ENCODE measurements at regions not wholly inside any gene's neighbourhood (a gene's known extent, or its start where the extent isn't known, plus 50 kb on each side); places are given as distances from the start of the nearest gene placed in this dataset.
A peak's percentile ranks its signal among the peaks of the same experiment; 100 is the strongest.

DNA sequence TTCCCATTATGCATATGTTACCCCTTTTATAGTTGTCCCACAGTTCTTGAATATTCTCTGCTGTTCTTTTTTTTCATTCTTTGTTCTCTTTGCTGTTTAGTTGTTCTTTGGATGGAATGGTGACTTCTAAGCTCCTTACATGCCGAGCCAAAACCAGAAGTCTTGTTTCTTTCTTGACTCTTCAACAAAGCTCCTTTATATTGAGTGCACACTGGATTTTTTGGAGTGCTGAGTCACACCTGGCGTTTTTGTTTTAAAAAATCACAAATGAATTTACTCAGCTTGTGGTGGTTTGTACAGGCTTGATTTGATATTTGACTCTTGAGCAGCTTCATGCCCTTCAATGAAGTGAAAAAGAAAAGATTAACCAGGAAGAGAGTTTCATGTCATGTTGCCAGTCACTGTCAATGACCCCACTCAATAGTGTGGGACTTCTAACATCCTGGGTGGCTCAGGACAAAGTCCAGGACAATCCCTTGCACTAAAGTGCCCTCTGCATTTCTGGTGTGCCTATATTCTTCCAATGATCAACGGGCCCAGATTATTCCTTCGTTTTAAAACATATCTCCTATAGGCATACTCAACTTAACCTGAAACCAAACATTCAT lies 112.4 kb upstream of the SLC38A4 start (continued):
- TF ChIP-seq, protein P1, sequence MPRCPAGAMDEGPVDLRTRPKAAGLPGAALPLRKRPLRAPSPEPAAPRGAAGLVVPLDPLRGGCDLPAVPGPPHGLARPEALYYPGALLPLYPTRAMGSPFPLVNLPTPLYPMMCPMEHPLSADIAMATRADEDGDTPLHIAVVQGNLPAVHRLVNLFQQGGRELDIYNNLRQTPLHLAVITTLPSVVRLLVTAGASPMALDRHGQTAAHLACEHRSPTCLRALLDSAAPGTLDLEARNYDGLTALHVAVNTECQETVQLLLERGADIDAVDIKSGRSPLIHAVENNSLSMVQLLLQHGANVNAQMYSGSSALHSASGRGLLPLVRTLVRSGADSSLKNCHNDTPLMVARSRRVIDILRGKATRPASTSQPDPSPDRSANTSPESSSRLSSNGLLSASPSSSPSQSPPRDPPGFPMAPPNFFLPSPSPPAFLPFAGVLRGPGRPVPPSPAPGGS (CRISPR knock-in tag; IDR thresholded peaks at IDR 0.05), result no peak
- TF ChIP-seq KLF13 (CRISPR knock-in tag; IDR thresholded peaks at IDR 0.05), result no peak
- no peak for TF ChIP-seq SUZ12 (IDR thresholded peaks at IDR 0.05; ENCODE audit: low read depth, low read length)
- TF ChIP-seq IKZF1 (IDR thresholded peaks at IDR 0.05), result no peak
- TF ChIP-seq MED1 (CRISPR knock-in tag; IDR thresholded peaks at IDR 0.05), result peak; percentile 70
- TF ChIP-seq ATAD3A (CRISPR knock-in tag; IDR thresholded peaks at IDR 0.05), result no peak
- no peak for TF ChIP-seq ZNF468 (CRISPR knock-in tag; IDR thresholded peaks at IDR 0.05)
- TF ChIP-seq NFKB2 (CRISPR knock-in tag; IDR thresholded peaks at IDR 0.05; ENCODE audit: borderline replicate concordance), result no peak
- no peak for TF ChIP-seq ZFP36L1 (CRISPR knock-in tag; IDR thresholded peaks at IDR 0.05)
- no peak for TF ChIP-seq ZNF530 (CRISPR knock-in tag; IDR thresholded peaks at IDR 0.05; ENCODE audit: low read depth)
- TF ChIP-seq, protein P2, sequence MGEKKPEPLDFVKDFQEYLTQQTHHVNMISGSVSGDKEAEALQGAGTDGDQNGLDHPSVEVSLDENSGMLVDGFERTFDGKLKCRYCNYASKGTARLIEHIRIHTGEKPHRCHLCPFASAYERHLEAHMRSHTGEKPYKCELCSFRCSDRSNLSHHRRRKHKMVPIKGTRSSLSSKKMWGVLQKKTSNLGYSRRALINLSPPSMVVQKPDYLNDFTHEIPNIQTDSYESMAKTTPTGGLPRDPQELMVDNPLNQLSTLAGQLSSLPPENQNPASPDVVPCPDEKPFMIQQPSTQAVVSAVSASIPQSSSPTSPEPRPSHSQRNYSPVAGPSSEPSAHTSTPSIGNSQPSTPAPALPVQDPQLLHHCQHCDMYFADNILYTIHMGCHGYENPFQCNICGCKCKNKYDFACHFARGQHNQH (CRISPR knock-in tag; IDR thresholded peaks at IDR 0.05), result no peak
- TF ChIP-seq ZNF761 (CRISPR knock-in tag; conservative IDR thresholded peaks at IDR 0.05), result no peak
- TF ChIP-seq CHCHD3 (CRISPR knock-in tag; IDR thresholded peaks at IDR 0.05), result no peak
- TF ChIP-seq, protein P3, sequence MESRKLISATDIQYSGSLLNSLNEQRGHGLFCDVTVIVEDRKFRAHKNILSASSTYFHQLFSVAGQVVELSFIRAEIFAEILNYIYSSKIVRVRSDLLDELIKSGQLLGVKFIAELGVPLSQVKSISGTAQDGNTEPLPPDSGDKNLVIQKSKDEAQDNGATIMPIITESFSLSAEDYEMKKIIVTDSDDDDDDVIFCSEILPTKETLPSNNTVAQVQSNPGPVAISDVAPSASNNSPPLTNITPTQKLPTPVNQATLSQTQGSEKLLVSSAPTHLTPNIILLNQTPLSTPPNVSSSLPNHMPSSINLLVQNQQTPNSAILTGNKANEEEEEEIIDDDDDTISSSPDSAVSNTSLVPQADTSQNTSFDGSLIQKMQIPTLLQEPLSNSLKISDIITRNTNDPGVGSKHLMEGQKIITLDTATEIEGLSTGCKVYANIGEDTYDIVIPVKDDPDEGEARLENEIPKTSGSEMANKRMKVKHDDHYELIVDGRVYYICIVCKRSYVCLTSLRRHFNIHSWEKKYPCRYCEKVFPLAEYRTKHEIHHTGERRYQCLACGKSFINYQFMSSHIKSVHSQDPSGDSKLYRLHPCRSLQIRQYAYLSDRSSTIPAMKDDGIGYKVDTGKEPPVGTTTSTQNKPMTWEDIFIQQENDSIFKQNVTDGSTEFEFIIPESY (CRISPR knock-in tag; IDR thresholded peaks at IDR 0.05), result no peak
- TF ChIP-seq U2AF1 (optimal IDR thresholded peaks at IDR 0.05; ENCODE audit: low read depth, low read length), result no peak
- TF ChIP-seq ZBTB2 (CRISPR knock-in tag; IDR thresholded peaks at IDR 0.05; ENCODE audit: low read depth), result no peak
- TF ChIP-seq ZNF724P (CRISPR knock-in tag; IDR thresholded peaks at IDR 0.05; ENCODE audit: borderline replicate concordance), result no peak
- no peak for TF ChIP-seq ZBTB14 (CRISPR knock-in tag; IDR thresholded peaks at IDR 0.05)
- TF ChIP-seq CREBL2 (CRISPR knock-in tag; IDR thresholded peaks at IDR 0.05; ENCODE audit: borderline replicate concordance), result no peak
- TF ChIP-seq, protein P4, sequence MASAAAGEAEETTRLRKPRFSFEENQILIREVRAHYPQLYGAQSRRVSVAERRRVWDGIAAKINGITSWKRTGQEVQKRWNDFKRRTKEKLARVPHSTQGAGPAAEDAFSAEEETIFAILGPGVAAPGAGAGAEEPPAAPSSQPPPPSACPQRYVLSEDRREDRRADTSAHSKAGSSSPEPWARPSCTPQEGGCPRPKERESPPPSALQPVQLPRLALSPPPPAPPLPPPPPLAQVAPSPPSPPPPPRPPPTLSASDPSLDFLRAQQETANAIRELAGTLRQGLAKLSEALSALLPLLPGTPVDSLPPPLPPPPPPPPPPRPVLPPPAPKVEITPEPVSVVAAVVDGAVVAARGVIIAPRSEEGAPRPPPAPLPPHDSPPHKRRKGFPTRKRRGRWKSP (CRISPR knock-in tag; IDR thresholded peaks at IDR 0.05), result no peak

Measured in HepG2 (cell line).